GM18498 (cell line): ENCODE measurements at regions not wholly inside any gene's neighbourhood (a gene's known extent, or its start where the extent isn't known, plus 50 kb on each side); places are given as distances from the start of the nearest gene placed in this dataset.

Experiments
- ATAC-seq: cut with Tn5 transposase; IDR thresholded peaks from one replicate; pipeline ENCODE4 v1.9.1; 2021; ENCODE audit warnings: mild to moderate bottlenecking, moderate library complexity; ENCODE audit not compliant: unreplicated experiment

DNA sequence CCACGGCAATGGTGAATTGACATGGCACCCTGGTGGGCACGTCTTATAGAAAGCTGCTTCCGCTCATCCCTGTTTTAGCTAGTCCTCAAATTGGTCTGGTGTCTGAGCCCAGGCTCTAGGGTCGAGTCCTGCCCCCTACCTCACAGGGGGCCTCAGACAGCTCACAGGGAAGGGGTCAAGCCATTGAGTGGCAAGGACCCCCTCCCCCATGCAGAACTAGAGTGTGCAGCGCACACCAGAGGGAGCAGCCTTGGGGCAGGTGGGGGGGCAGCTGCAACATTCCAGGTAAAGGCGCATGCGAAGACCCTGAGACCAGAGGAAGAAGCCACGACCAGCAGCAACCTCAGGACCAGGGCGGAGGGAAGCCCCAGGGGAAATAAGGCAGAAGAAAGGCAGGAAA is 240.4 kb upstream of the PPP2R2D start:
- no peak for ATAC-seq

DNA sequence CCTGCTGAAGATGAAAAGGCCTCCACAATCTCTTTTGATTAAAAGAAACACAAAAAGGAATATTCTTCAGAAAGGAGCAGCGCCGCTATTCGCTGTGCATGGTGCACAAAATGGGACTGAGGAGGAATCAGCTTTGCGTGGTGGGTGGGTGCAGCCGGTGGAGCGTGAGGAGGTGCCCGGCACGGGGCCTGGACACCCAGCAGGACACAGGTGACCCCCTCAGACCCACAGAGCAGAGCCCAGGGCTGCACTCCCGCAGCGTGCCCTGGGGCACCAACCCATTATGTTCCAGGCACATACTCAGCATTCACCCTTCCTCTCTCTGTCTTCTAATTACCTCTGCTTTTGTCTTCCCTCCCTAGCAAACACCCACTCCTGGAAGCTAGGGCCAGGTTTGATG is 238.0 kb upstream of the PPP2R2D start:
- ATAC-seq: no peak

DNA sequence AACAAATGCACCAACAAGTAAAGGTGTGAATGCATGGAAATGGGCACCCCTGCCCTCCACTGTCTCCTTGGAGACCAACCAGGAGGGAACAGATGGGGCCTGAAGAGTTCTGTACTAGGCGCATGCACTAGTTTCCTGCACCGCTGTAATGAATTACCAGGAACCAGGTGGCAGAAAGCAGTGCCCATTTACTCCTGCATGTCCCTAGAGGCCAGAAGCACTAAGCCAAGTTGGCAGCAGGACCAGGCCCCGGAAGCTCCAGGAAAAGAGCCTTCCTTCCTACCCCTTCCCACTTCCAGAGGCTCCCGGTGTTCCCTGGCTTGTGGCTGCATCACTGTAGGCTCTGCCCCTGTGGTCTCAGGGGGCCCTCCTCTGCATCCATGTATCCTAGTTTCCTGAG is 237.5 kb upstream of the PPP2R2D start:
- ATAC-seq: no peak

DNA sequence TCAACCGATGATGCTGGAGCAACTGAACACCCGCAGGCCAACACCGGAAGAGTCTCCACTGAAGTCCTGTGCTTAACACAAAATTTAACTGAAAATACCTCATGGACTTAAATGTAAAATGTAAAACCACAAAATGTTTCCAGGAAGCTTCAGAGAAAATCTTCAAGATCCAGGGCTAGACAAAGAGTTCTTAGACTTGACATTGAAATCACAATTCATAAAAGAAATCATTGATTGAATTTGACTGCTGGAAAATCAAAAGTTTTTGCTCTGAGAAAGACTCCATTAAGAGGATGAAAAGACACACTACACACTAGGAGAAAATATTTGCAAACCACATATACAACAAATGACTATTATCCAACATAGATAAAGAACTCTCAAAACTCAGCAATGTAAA is 234.7 kb upstream of the PPP2R2D start:
- ATAC-seq: no peak

DNA sequence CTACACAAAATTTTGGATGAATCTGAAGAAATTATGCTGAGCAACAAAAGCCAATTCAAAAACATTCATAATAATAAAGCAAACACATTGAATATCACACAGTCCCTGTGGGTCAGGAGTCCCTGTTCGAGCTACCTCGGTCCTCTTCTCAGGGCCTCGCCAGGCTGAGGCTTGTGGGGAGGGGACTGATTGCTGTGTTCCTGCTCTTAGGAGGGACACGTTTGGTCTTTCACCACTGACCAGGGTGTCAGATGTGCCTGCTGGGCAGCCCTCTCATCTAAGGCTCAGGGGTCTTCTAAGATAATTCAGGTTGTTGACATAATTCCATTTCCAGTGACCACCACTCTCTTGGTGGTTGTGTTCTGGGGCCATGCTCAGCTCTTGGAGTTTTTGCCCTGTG is 233.8 kb upstream of the PPP2R2D start:
- ATAC-seq: no peak

DNA sequence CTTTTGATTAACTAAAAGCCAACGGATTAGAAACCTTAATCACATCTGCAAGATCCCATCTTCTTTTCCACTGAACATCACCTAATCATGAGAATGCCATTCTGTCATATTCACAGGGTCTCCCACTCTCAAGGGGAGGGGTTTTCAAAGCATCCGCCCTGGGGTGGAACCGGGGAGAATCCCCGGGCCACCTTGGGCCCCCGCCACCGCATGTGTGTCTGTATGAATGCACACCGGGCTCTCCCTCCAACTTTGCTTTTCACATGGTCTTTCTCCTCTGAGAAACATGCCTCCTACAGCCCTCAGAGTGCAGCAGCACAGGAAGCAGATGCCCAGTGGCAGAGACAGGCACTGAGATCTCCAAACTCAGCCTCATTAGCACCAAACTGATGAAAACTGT is 233.2 kb upstream of the PPP2R2D start:
- no peak for ATAC-seq

DNA sequence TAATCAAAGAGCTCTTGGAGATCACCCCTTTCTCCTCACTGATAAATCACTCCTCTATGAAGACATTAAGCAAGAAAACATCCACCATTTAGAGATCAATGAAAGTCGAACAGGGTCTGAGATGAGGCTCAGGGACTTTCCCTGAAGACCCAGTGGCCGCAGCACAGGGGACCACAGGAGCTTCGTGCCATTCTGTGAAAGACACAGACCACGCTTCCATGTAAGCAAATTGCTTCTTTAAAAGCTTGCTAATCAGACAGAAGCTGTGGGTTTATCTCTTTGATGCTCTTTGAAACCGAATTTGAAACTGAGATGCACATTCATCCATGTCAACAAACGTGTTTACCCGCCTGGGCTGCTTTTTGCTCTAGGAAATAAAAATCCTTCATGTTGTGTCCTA is 231.9 kb upstream of the PPP2R2D start:
- ATAC-seq: no peak

DNA sequence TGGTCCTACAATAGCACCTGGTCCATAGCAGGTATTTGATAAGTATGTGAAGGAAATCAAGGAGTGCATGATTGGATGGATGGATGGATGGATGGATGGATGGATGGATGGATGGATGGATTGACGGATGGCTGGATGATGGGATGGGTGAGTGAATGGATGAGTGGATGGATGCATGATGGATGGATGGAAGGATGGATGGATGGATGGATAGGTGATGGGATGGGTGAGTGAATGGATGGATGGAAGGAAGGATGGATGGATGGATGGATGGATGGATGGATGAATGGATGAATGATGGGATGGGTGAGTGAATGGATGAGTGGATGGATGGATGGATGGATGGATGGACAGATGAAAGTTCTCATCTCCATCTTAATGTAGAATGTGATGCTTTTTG is 231.0 kb upstream of the PPP2R2D start:
- no peak for ATAC-seq

DNA sequence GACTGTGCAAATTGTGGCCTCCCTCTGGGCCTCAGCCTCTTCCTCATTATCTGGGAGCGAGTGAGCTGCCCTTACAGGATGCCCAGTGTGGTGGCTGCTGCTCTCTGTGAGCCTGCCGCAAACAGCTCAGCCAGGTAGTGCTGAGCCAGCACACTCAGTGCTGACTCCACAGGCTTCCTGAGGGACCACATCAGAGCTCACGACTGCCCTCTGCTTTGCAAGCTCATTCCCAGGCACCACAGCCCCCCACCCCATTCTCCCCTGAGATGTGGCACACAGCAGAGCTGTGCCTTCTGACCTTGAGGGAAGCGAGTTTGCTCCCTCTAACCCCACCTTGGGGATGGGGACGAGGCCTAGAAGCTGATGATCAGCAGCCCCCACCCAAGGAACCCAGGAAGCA is 230.5 kb upstream of the PPP2R2D start:
- ATAC-seq: no peak

DNA sequence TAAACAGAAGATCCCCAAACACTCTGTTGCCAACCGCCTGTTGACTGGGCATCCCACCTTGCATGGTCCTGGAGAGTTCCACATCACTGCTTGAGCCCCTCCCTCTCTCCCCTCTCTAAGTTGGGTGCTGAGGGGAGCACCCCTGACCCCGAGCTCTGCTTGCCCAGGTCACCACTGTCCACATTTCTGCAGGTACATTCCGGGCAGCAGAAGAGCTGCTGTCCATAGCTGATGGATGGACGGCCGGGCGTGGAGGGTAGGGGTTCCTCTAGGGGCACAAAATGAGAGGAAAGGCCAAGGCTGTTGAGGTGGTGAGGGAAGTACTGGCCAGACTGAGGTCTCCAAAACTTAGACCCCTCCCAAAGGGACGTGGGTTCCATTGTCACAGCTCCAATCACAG is 227.4 kb upstream of the PPP2R2D start:
- no peak for ATAC-seq

DNA sequence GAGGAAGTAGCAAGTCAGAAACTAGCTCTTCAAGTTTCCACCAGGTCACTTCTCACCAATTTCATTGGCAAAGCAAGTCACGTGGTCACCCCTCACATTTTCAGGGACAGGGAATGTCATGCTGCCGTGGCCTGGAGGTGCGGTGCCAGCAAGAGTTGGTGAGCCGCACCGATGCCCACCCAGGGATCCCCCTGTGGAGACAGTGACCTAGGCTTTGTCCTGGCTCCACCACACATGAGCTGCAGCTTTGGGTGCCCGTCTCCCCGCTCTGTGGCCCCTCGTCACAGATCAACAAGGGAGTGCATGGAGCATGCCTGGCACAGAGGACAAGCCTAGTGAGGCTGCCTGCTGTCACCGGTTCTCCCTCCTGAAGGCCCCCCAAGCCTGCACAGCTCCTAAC is 226.7 kb upstream of the PPP2R2D start:
- no peak for ATAC-seq

DNA sequence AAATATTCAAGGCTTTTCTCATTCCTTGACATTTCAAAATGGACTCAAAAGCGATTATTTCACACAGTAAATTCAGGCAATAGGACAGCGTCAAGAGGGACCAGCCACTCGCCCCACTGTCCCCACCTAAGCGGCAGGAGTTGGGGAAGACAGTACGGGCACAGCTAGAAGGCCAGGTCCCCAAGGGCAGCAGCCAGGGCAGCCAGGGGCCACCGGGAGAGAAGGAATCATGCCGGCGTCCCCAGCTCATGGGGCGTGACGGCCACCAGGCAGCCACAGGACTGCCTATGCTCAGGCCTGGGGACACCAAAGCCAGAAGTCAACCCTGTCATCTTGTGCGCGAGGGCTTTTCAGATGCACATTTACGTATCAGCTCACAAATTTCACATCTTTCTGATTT is 225.7 kb upstream of the PPP2R2D start:
- ATAC-seq: no peak

DNA sequence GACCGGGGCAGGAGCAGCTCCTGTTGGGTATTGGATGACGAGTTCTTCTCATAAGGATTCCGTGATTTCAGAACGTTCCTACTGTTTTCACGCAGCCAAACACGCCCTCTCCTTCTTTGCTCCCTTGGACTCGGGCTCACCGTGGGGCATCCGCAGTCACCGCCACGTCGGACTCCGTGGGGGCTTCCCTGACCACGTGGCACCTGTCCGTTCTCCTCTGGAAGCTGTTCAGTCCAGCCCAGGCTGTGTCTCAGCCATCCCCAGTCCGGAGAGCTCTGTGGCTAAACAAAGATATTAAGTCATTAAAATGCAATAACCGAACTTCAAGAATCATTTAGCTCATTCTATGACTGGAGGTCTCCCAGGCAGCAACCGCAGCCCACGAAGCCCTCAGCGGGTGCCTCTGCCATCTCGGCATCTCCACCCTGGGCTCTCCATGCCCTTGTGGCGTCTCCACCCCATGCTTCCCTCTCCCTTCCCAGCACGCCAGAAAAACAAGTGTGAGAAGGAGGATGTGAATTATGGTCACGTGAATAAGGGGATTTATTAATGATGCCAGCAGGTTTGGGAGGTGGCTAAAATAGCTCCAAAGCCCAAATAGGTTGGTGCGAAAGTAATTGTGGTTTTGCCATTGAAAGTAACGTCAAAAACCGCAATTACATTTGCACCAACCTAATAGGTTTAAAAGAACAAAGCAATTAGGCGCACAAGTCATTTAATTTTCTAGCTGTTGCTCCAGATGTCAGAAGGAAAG is 224.6 kb upstream of the PPP2R2D start:
- no peak for ATAC-seq

DNA sequence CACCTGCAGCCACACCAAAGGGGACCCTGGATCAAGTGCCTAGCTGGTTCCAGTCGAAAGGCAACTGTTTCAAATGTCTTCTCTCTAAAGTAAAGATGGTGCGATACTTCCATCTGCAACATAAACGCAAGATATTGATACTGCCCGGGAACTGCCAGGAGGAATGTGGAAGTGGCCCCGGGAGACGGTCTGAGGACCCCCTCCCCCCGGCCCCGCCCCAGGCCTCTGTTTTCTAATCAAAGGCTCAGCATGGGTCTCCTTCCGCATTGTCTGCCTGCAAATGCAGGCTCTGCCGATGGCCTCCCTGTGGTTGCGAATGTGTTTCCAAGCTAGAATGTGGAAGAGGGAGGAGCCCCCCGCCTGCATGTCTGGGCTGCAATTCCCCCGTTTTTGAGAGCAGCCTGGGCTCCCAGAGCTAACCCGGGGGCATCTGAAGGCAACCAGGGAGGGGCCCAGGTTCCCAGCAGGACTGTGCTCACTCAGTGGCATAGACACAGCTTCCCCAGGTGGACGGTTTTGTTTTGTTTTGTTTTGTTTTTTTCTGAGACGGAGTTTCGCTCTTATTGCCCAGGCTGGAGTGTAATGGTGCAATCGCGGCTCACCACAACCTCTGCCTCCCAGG is 223.9 kb upstream of the PPP2R2D start:
- no peak for ATAC-seq

DNA sequence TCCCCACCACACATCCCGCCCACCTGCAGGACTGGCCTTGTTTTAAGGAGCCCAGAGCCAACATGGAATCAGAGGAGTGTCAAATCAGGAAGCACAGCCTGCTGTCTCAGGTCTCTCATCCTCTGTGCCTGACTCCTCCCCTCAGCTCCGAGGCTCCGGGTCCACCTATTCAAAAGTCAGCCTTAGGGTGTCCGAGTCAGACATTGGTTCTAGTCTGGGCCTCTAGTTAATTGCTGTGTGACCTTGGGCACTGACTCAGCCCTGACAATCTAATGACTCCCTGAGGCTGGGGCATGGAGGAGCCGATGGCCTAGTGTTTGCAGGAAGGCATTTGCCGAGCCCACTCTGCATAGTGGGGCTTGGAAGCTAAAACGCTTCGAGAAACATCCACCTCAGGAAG is 223.1 kb upstream of the PPP2R2D start:
- ATAC-seq: no peak

DNA sequence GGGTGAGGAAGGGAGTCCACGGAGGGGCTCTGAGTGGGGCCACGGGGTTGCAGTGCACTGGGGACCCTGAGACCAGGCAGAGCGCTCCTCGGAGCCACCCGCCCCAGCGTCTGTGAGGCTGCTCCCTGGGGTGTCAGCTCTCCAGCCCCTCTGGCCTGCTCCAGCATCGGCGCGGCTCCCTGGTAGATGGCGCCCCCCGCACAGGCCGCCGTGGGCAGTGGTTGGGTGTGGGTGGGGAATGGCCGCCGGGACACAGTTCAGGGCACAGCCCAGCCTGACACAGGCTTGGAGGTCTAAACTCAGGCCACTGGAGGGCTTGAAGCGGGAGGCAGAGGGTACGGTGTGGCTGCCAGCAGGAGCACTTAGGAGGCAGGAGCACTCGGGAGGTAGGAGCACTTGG is 222.6 kb upstream of the PPP2R2D start:
- no peak for ATAC-seq

DNA sequence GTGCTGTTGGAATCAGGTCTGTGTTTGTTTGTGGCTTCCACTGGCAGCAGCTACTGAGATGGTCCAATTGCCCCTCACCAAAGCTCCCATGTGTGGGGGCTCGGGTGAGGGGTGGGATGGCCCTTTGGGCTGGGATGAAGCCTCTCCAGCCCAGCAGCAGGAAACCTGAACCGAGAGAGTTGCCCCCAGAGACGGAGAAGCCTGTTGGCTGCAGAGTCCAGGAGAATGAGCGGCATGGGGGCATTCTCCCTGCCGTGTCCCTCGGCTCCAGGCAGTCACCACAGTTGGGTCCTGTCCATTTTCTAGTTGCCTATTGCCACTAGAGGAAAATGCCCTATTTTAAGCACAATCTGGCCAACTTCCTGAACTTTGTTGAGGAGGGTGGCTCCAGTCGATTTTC is 222.2 kb upstream of the PPP2R2D start:
- ATAC-seq: no peak

DNA sequence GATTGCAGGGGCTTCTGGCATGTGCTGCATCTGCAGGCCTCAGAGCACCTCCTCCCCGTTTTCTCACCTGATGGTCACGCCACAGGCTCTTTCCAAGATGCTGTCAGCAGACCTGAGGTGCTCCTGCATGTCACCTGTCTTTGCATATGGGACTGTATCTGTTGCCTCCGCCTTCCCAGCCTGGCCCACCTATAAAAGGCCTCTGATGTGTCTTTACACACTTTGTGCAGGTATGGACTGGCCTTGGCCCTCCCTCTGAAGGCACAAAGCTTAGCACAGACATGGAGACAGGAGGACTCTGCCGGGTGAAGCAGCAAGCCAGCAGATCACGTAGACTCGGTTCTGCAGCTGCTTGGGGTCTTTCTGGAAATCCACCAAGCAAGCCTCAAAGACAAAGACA is 220.9 kb upstream of the PPP2R2D start:
- ATAC-seq: no peak

DNA sequence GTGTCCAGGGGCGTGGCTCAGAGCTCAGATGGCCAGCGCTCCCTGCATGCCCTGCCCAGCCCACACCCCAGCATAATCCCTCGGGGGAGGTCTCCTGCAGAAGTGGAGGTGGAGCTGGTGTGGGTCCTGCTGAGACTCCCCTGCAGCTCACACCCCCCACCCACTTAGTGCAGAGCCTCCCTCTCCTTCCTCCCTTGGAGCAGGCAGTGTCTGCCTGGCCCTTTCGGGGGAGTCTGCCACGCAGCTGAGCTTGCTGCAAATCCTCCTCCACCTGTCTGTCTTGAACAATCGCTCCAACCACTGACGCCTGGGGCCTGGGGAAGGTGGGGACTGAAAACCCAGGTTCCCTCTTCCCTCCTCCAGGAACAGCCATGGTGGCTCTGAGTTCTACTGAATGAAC is 219.7 kb upstream of the PPP2R2D start:
- ATAC-seq: no peak

DNA sequence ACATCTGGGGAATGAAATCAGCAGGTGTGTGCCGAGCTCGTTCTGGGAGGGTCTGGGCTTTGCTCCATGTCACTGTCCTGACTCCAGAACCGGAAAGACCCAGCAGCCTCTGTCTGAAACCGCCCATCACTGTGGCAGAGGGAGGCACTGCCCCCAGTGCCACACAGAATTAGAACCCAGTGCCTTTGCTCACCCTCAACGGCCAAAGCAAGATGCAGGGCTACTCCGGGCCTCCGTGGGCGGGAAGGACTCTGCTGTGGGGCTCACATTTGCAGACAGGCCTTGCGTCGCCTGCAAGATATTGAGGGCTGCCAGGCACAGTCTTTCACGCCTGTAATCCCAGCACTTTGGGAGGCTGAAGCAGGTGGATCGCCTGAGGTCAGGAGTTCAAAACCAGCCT is 219.2 kb upstream of the PPP2R2D start:
- no peak for ATAC-seq

DNA sequence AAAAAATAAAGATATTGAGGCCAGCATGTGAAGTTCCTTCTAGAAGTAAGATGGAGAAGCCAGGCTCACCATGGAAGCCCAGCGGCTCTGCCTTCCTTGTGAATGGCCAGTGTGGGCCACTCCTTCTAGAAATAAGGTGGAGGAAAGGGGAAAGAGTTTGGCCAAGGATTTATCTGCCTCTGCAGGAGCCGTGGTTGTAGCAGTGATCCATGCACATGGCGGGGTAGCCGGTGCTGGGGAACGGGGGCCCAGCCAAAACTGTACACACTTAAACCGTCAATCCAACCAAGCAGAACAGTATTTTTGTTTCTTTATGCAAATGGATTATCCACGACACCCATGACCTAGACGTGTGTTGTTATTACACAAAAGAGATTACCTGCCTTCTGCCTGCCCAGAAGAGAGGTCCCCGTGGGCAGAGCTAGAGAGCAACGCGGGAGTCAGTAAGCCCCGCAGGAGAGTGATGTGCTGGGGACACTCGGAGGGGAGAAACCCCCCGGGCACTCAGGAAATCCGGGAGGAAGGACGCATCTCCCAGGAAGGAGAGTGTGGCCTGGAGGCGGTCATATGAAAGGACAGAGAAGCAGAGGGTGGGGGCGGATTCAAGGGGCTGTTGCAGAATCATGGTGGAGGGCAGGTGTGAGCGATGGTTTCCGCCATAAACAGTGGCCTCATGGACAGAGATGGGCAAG is 218.4 kb upstream of the PPP2R2D start:
- no peak for ATAC-seq

DNA sequence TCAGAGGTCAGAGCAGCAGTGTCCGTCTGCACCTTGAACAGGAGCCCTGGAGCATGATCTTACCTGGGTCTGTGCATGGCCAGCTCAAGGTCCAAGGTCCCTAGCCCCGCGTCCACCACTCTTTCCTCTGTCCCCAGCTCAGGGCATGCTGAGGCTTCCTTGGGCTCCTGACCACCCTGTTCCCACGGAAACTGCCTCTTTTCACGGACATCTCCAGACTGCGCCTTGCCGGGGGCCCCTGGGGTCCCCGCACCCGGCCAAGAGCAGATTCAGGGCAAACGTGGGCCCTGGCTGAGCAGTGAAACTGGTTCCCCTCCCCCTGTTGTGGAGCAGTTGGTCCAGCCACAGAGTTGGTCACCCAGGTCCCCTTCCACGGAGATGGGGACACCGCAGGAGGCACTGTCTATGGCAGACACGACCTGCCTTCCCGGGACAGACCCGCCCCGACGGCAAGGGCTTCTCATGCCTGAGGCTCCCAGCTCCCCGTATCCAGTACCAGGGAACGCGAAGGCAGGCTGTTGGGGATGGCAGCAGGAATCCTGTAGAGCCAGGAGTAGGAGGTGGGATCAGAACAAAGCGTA is 217.4 kb upstream of the PPP2R2D start:
- ATAC-seq: no peak
